ENCODE measurements at regions not wholly inside any gene's neighbourhood (a gene's known extent, or its start where the extent isn't known, plus 50 kb on each side); places are given as distances from the start of the nearest gene placed in this dataset.

DNA sequence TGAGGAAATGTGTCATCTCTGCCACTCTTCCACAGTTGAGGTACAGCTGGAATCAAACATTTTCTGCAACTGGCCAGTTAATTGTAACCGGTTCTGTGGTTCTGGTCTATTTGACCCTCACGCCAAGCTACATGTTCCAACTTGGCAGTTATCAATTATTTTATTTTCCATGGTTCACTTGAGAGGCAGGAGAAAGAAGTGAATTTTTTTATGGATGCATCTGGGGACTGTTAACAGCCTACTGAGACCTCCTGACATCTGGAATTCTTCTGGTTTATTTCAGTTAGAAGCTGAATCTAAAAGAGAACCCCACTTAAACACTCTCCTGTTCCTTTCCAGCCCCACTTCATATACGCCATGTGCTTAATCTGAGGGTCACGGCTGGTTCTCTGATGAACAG is 372.3 kb downstream of the DNAH5 start:
- no peak for TF ChIP-seq CTCF (IDR thresholded peaks at IDR 0.05)
- TF ChIP-seq TEAD4 (CRISPR knock-in tag; IDR thresholded peaks at IDR 0.05) = no peak
- no peak for TF ChIP-seq ZNF121 (CRISPR knock-in tag; IDR thresholded peaks at IDR 0.05)
- no peak for TF ChIP-seq ZNF232 (CRISPR knock-in tag; IDR thresholded peaks at IDR 0.05)
- TF ChIP-seq TCF7 (CRISPR knock-in tag; IDR thresholded peaks at IDR 0.05; ENCODE audit: low read depth) = no peak
- no peak for TF ChIP-seq ZNF317 (CRISPR knock-in tag; IDR thresholded peaks at IDR 0.05; ENCODE audit: borderline replicate concordance, low read depth)
- TF ChIP-seq MXD4 (CRISPR knock-in tag; IDR thresholded peaks at IDR 0.05; ENCODE audit: borderline replicate concordance) = no peak
- TF ChIP-seq SP1 (CRISPR knock-in tag; conservative IDR thresholded peaks at IDR 0.05) = no peak
- TF ChIP-seq RORB (CRISPR knock-in tag; IDR thresholded peaks at IDR 0.05) = no peak
- no peak for TF ChIP-seq JUN (CRISPR knock-in tag; IDR thresholded peaks at IDR 0.05)
- TF ChIP-seq TP53 (CRISPR knock-in tag; IDR thresholded peaks at IDR 0.05) = no peak

Data from WTC11 (cell line).